Fibroblast of lung (primary cell): ENCODE measurements at regions not wholly inside any gene's neighbourhood (a gene's known extent, or its start where the extent isn't known, plus 50 kb on each side); places are given as distances from the start of the nearest gene placed in this dataset.

Experiments used
- DNase-seq, 2 donors: peaks; one replicate each; pipeline versions ENCODE4 v3.0.0 to v3.0.0-alpha.2; 2010; ENCODE audit warnings: low read depth in 2 of 2
- H2AFZ ChIP-seq: 2 replicates; pipeline ENCODE4 v1.5.1; 2012; ENCODE audit warnings: low read length, control low read depth, inconsistent platforms
- H3K27ac ChIP-seq: 2 replicates; pipeline ENCODE4 v1.5.1; 2011; ENCODE audit warnings: low read length, control low read depth; ENCODE audit not compliant: insufficient read depth
- H3K27me3 ChIP-seq: 2 replicates; pipeline ENCODE4 v1.5.1; 2011; ENCODE audit warnings: mild to moderate bottlenecking, low read length; ENCODE audit not compliant: control insufficient read depth, insufficient read depth
- H3K36me3 ChIP-seq: 2 replicates; pipeline ENCODE4 v1.5.1; 2011; ENCODE audit warnings: low read length; ENCODE audit not compliant: control insufficient read depth, insufficient read depth
- H3K4me1 ChIP-seq: 2 replicates; pipeline ENCODE4 v1.5.1; 2011; ENCODE audit warnings: low read length; ENCODE audit not compliant: control insufficient read depth, insufficient read depth; ENCODE audit errors: extremely low read depth
- H3K4me2 ChIP-seq: 2 replicates; pipeline ENCODE4 v1.5.1; 2011; ENCODE audit warnings: low read length, control low read depth; ENCODE audit not compliant: insufficient read depth; ENCODE audit errors: extremely low read depth
- H3K4me3 ChIP-seq, 4 experiments: fragments of 200-600 bp in 1 of 4; sonication (generic) in 1 of 4; replicated peaks in 1 of 4; 2 replicates each; pipeline ENCODE4 v1.5.1; 2011 to 2016; ENCODE audit warnings: low read length in 4 of 4, low read depth in 3 of 4, mild to moderate bottlenecking in 3 of 4, control low read depth in 2 of 4, inconsistent platforms in 1 of 4, mixed read lengths in 1 of 4; ENCODE audit not compliant: insufficient read depth in 1 of 4; ENCODE audit errors: control extremely low read depth in 1 of 4
- H3K79me2 ChIP-seq: 2 replicates; pipeline ENCODE4 v1.5.1; 2012; ENCODE audit warnings: mild to moderate bottlenecking, low read length, inconsistent platforms; ENCODE audit not compliant: control insufficient read depth, insufficient read depth
- H3K9ac ChIP-seq: 2 replicates; pipeline ENCODE4 v1.5.1; 2011; ENCODE audit warnings: mild to moderate bottlenecking, low read length, control low read depth; ENCODE audit not compliant: insufficient read depth
- H3K9me3 ChIP-seq: 2 replicates; pipeline ENCODE4 v1.5.1; 2012; ENCODE audit warnings: low read depth, low read length; ENCODE audit not compliant: control insufficient read depth, insufficient read depth
- H4K20me1 ChIP-seq: 2 replicates; pipeline ENCODE4 v1.5.1; 2011; ENCODE audit warnings: low read length; ENCODE audit not compliant: control insufficient read depth, insufficient read depth; ENCODE audit errors: extremely low read depth
- CTCF ChIP-seq, 2 donors: IDR thresholded peaks in 1 of 2; conservative IDR thresholded peaks in 1 of 2; 1 replicate in 1 of 2; 2 replicates in 1 of 2; pipeline ENCODE4 v1.5.1; 2011 to 2012; ENCODE audit warnings: low read length in 2 of 2, control low read depth in 1 of 2, inconsistent platforms in 1 of 2, low read depth in 1 of 2, mild to moderate bottlenecking in 1 of 2
- EZH2 ChIP-seq: IDR thresholded peaks from 2 replicates; pipeline ENCODE4 v1.5.1; 2012; ENCODE audit warnings: low read length, control low read depth, mild to moderate bottlenecking; ENCODE audit errors: missing control alignments

GRCh38 chr7:79691074-79691473, 237.6 kb upstream of the MAGI2 start:
- Histone ChIP-seq H3K4me3 (no peak overlapping the region), H3K27ac (no peak overlapping the region), H3K4me2 (no peak overlapping the region), H3K4me1 (no peaks in the 10 kb centered on the region), H3K79me2 (no peaks in the 10 kb centered on the region), H3K9ac (no peak overlapping the region), H3K9me3 (no peaks in the 10 kb centered on the region), H3K36me3 (no peaks in the 10 kb centered on the region), H3K27me3 (no peaks in the 10 kb centered on the region), H2AFZ (no peak overlapping the region), H4K20me1 (no peaks in the 10 kb centered on the region)
- DNase-seq = no peak
- TF ChIP-seq EZH2 = no peak
- no peak for TF ChIP-seq CTCF (conservative IDR thresholded peaks at IDR 0.05 in 1 of 2, IDR thresholded peaks at IDR 0.05 in 1 of 2; ENCODE audit: low read depth in 1 of 2, low read length in 2 of 2)

GRCh38 chr7:79684384-79684783, 230.9 kb upstream of the MAGI2 start:
- Histone ChIP-seq H3K79me2 (no peaks in the 10 kb centered on the region), H4K20me1 (no peaks in the 10 kb centered on the region), H3K36me3 (no peaks in the 10 kb centered on the region), H3K4me2 (no peak overlapping the region), H3K27ac (no peak overlapping the region), H3K9ac (no peak overlapping the region), H3K4me1 (no peaks in the 10 kb centered on the region), H3K4me3 (no peak overlapping the region), H2AFZ (no peak overlapping the region), H3K9me3 (no peaks in the 10 kb centered on the region), H3K27me3 (no peaks in the 10 kb centered on the region)
- no peak for DNase-seq
- TF ChIP-seq CTCF (conservative IDR thresholded peaks at IDR 0.05 in 1 of 2, IDR thresholded peaks at IDR 0.05 in 1 of 2; ENCODE audit: low read depth in 1 of 2, low read length in 2 of 2) (no peak), EZH2 (no peak)

GRCh38 chr7:79683916-79684315, 230.4 kb upstream of the MAGI2 start:
- Histone ChIP-seq H3K27ac (no peak overlapping the region), H3K4me2 (no peak overlapping the region), H3K79me2 (no peaks in the 10 kb centered on the region), H2AFZ (no peak overlapping the region), H3K4me3 (no peak overlapping the region), H3K9ac (no peak overlapping the region), H3K4me1 (no peaks in the 10 kb centered on the region), H3K36me3 (no peaks in the 10 kb centered on the region), H3K9me3 (no peaks in the 10 kb centered on the region), H3K27me3 (no peaks in the 10 kb centered on the region), H4K20me1 (no peaks in the 10 kb centered on the region)
- no peak for DNase-seq
- TF ChIP-seq EZH2 = no peak
- TF ChIP-seq CTCF (conservative IDR thresholded peaks at IDR 0.05 in 1 of 2, IDR thresholded peaks at IDR 0.05 in 1 of 2; ENCODE audit: low read depth in 1 of 2, low read length in 2 of 2) = no peak
